HUES64 (cell line): ENCODE measurements at regions not wholly inside any gene's neighbourhood (a gene's known extent, or its start where the extent isn't known, plus 50 kb on each side); places are given as distances from the start of the nearest gene placed in this dataset.
A peak's percentile ranks its signal among the peaks of the same experiment; 100 is the strongest.

Experiments used
- H3K27ac ChIP-seq: 2 replicates; pipeline ENCODE4 v1.7.0; 2013; ENCODE audit warnings: low read depth, low read length, inconsistent platforms
- H3K27me3 ChIP-seq: 2 replicates; pipeline ENCODE4 v1.6.1; 2013; ENCODE audit warnings: mild to moderate bottlenecking, low read length; ENCODE audit not compliant: insufficient read depth
- H3K36me3 ChIP-seq: 2 replicates; pipeline ENCODE4 v1.6.1; 2013; ENCODE audit warnings: mild to moderate bottlenecking, low read length; ENCODE audit not compliant: insufficient read depth
- H3K4me1 ChIP-seq: 2 replicates; pipeline ENCODE4 v1.6.1; 2013; ENCODE audit warnings: mild to moderate bottlenecking, low read length, moderate library complexity; ENCODE audit not compliant: insufficient read depth
- H3K4me3 ChIP-seq: 2 replicates; pipeline ENCODE4 v1.5.1; 2013; ENCODE audit warnings: mild to moderate bottlenecking, low read length, moderate library complexity
- H3K9ac ChIP-seq: 2 replicates; pipeline ENCODE4 v1.6.1; 2013; ENCODE audit warnings: mild to moderate bottlenecking, low read depth, low read length
- H3K9me3 ChIP-seq: 2 replicates; pipeline ENCODE4 v1.6.1; 2013; ENCODE audit warnings: low read depth, low read length; ENCODE audit not compliant: insufficient read depth
- WGBS: fragments of 150-250, 120-280 bp; methylation state at CpG from one replicate; pipeline ENCODE4 v1.1.7; 2013; ENCODE audit warnings: missing lambda C conversion rate; 5-methylcytosine and 5-hydroxymethylcytosine counted together

DNA sequence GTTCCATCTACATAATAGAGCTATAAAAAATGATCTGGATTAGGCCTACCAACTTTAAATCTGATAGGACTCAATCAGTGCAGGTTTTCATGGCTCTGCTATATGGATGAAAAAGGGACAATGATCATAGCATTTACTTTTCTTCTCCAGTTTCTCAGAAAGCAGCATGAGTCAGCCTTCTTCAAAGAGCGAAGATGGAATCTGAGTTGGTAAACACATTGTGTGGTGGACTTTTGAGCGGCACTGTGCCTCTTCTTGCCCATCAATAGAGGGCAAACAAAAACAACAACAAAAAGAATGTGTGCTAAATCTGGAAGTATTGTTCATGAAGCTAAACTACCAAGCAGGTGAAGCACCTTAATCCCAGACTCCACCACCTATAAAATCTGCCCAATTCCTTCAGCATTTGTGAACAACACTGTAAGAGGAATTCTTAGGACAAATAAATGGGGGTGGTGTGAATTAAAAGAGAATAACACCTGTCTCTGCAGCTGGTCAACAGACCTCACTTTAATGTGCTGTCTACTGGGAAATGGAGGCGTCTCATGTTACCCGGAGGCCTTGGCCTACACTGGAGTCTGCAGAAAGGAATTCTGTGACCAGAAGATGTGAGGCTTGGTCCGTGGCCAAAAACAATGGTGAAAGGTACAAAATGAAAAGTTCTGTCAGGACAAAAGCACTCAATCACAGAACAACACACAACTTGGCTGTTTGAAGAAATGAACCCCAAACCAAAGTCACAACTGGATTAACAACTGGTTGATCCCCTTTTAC is 609.0 kb downstream of the IRS1 start:
- WGBS: 90% methylated on average over 5 of the region's 5 CpGs

DNA sequence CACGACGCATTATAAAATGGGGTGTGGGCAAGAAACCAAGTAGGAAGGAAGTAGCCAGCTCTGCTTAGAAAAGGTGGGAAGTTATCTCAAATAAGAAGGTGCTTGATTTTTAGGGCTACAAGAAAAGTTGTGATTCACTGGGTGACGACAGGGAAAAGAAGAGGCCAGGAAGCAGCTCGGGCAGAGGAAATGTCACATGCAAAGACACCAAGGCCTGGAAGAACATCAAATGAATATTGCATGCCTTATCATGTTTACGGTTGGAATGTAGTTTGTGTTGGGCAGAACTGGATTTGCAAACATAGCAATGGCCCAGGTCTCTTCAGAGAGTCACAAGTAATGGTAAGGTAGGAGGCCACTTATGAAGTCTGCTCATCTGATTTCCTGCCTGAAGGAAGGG is 610.6 kb downstream of the IRS1 start:
- H3K4me3 ChIP-seq: no peak overlapping the region
- H3K4me1 ChIP-seq: peaks cover 21% of the 10 kb centered on the region
- H3K27ac ChIP-seq: no peak overlapping the region
- no peaks in the 10 kb centered on the region for H3K27me3 ChIP-seq
- H3K36me3 ChIP-seq: no peaks in the 10 kb centered on the region
- H3K9me3 ChIP-seq: no peaks in the 10 kb centered on the region
- H3K9ac ChIP-seq: no peak overlapping the region
- 93% methylated on average over 5 of the region's 5 CpGs for WGBS

More for the DNA sequence above, 609.0 kb downstream of the IRS1 start:
- Histone ChIP-seq H3K27ac (no peak overlapping the region), H3K9ac (no peak overlapping the region), H3K36me3 (no peaks in the 10 kb centered on the region), H3K9me3 (no peaks in the 10 kb centered on the region), H3K27me3 (no peaks in the 10 kb centered on the region), H3K4me1 (peaks cover 6% of the 10 kb centered on the region), H3K4me3 (no peak overlapping the region)

DNA sequence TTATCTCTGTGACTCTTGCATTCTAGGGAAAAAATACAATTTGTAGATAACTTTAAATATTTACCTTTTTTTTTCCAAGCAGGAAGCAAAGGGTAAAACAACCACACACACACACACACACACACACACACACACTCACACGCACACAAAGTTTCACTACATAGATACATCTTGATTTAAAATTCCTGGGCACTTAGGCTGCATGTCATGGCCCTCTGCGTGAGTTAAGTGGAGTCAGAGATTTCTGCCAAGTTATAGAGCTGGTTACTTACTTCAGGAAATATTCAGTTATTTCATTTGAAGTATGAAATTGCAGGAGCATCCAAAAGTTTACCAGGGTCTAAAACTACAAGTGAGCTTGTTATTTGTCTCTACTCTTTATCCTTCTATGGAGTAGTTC is 612.0 kb downstream of the IRS1 start:
- WGBS: 87% methylated on average over 2 of the region's 2 CpGs
- peaks cover 21% of the 10 kb centered on the region for H3K4me1 ChIP-seq
- no peak overlapping the region for H3K9ac ChIP-seq
- no peaks in the 10 kb centered on the region for H3K36me3 ChIP-seq
- H3K4me3 ChIP-seq: no peak overlapping the region
- H3K9me3 ChIP-seq: no peaks in the 10 kb centered on the region
- no peak overlapping the region for H3K27ac ChIP-seq
- H3K27me3 ChIP-seq: no peaks in the 10 kb centered on the region

DNA sequence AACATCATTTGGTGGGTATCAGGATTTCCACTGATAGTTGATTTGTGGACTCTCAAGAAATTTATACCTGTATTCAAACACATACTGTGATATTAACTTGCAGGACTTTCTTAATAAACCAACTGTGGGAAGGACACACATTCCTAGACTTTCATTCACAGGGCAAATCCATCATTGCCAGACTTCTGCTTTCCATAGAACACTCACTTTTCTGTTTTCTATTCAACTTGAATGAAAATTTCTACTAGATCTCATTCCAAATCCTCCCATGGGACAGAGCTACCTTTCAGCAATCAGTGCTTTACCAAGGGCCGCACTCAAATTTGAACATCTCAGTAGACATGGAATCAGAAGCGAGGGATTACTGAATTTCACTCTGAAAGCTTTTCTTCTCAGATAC is 612.5 kb downstream of the IRS1 start:
- Histone ChIP-seq H3K27me3 (no peaks in the 10 kb centered on the region), H3K9ac (no peak overlapping the region), H3K4me1 (peaks cover 21% of the 10 kb centered on the region), H3K9me3 (no peaks in the 10 kb centered on the region), H3K27ac (no peak overlapping the region), H3K36me3 (no peaks in the 10 kb centered on the region), H3K4me3 (no peak overlapping the region)
- 99% methylated on average over 2 of the region's 2 CpGs for WGBS

DNA sequence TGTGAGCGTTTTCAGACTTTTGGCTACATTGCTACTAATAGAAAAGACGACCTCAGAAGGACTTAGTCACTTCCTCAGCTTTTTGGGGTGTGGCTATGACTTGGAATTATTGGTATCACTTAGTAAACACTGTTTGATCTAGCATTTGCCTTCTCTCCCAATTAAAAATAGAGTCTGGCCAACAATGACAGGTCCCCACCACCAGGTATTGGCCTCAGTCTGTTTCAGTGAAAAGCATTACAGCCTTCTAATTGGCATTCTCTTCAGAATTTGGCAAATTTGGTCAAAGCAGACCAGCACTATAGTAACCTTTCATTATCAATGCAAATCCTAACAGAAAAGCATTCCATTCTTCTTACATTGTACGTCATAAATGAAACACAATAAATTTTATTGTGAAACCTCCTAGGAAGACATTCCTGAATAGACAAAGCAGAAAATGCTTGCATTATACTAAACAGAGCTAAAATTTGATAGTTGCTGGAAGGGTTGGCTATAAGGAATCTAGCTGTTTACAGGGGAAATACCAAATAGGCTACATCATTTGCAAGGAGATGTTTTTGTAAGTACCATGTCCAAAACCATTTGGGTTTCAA is 613.9 kb downstream of the IRS1 start:
- 80% methylated on average over 3 of the region's 3 CpGs for WGBS
- peaks cover 21% of the 10 kb centered on the region for H3K4me1 ChIP-seq
- peak overlapping the region; percentile 49 for H3K27ac ChIP-seq
- no peak overlapping the region for H3K9ac ChIP-seq
- no peaks in the 10 kb centered on the region for H3K36me3 ChIP-seq
- H3K27me3 ChIP-seq: no peaks in the 10 kb centered on the region
- H3K4me3 ChIP-seq: no peak overlapping the region
- H3K9me3 ChIP-seq: no peaks in the 10 kb centered on the region

DNA sequence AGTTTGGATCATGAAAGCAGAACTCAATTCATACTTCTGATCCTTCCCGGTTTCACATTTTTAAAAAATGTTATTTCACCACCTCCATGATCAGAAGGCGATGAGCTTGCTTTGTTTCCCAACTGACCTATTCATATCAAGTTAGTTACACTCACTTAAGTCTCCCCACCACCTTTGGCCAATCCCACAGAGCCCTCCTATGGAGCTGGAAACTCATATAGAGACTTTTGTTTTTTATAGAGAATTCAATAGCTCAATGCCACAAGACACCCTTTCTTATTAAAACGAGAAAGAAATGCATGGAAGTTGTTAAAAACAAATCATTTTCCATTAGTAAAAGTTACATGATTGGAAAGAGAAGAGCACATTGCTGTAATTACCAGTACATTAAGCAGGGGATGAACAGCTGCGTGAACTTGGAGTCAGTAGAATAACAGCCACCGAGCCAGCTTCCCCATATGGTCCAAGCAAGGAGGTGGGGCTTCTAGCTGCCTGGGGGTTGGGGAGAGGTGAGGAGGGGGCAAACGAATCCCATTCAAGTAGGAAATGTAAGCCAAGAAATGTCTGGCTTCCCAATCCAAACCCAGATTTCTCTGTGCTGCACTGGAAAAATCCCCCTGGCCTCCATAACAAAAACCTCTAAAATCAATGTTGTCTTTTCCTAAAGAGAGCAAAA is 614.5 kb downstream of the IRS1 start:
- WGBS: 86% methylated on average over 5 of the region's 6 CpGs
- Histone ChIP-seq H3K4me3 (no peak overlapping the region), H3K27me3 (no peaks in the 10 kb centered on the region), H3K9me3 (no peaks in the 10 kb centered on the region), H3K9ac (no peak overlapping the region), H3K27ac (peak overlapping the region; percentile 49), H3K4me1 (peaks cover 21% of the 10 kb centered on the region), H3K36me3 (no peaks in the 10 kb centered on the region)

DNA sequence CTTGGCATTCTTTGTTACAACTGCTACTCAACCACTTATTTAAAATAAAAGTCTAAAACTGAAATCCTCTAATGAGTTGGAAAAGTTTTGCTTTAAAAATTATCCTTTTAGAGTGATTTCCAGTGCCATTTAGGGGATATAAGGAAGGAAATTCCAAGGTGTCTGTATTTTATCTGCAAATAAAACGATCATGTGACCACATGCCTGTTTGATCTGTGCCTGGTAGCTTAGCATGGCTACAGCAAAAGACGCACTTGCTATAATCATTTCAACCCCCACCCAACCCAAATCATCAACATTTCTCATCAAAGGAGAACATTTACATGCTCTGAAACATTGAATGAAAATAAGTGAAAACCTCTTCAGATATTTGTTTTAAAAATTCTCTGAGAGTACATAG is 615.1 kb downstream of the IRS1 start:
- Histone ChIP-seq H3K9me3 (no peaks in the 10 kb centered on the region), H3K27me3 (no peaks in the 10 kb centered on the region), H3K36me3 (no peaks in the 10 kb centered on the region), H3K4me1 (peaks cover 21% of the 10 kb centered on the region), H3K27ac (no peak overlapping the region), H3K9ac (no peak overlapping the region), H3K4me3 (no peak overlapping the region)
- 96% methylated on average over 2 of the region's 2 CpGs for WGBS

DNA sequence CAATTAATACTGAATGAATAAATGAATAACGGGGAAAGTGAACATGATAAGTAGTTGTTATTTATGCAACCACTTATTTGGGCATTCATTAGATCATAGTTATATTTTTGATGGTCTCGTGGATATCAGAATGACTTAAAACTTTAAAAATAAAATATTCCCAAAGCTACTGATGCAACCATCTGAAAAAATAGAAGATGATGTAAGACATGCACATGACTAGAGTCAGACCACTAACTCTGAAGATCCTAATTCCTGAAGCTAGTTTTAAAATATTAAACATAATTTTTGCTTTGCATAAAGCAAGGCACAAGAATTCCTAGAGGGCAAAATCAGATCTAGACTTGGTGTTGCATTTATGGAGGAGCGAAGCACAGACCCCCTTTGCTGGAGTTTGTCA is 616.1 kb downstream of the IRS1 start:
- WGBS: 94% methylated on average over 2 of the region's 3 CpGs
- H3K9ac ChIP-seq: no peak overlapping the region
- no peak overlapping the region for H3K27ac ChIP-seq
- no peaks in the 10 kb centered on the region for H3K27me3 ChIP-seq
- H3K36me3 ChIP-seq: no peaks in the 10 kb centered on the region
- no peak overlapping the region for H3K4me3 ChIP-seq
- peaks cover 21% of the 10 kb centered on the region for H3K4me1 ChIP-seq
- H3K9me3 ChIP-seq: no peaks in the 10 kb centered on the region

DNA sequence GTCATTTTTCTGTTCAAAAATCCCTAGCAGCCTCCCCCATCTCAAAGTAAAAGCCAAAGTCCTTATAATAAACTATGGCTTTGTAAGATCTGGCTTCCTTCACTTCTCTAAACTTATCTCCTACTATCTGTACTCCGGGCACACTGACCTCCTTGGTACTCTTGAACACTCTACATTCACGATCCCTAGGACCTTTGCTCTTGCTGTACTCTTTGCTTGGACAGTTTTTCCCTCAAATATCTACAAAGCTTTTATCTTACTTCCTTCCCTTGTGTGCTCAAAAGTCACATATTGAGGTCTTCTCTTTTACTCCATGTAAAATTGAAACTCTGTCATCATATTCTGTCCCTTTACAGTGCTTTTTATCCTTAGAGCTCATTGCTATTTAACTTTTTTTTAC is 616.6 kb downstream of the IRS1 start:
- Histone ChIP-seq H3K9me3 (no peaks in the 10 kb centered on the region), H3K4me3 (no peak overlapping the region), H3K27me3 (no peaks in the 10 kb centered on the region), H3K9ac (no peak overlapping the region), H3K36me3 (no peaks in the 10 kb centered on the region), H3K4me1 (peaks cover 21% of the 10 kb centered on the region), H3K27ac (no peak overlapping the region)
- WGBS: 95% methylated on average over 2 of the region's 2 CpGs

DNA sequence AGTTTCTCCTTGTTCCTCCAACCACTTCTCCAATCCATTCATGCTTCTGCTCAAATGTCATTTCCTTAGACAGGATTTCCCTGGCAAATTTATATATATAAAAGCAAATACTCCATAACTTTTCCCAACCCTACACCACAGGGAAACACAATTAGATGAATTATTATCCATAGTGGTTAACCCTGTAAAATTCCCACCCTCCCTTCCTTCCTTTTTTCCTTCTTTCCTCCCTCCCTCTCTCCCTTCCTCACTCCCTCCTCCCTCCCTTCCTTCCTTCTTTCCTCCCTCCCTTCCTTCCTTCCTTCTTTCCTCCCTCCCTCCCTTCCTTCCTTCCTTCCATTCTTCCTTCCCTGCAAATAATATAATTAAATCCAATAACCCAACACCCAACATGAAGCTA is 617.7 kb downstream of the IRS1 start:
- no peaks in the 10 kb centered on the region for H3K36me3 ChIP-seq
- H3K9ac ChIP-seq: no peak overlapping the region
- no peaks in the 10 kb centered on the region for H3K27me3 ChIP-seq
- H3K4me1 ChIP-seq: peaks cover 21% of the 10 kb centered on the region
- H3K4me3 ChIP-seq: no peak overlapping the region
- no peak overlapping the region for H3K27ac ChIP-seq
- no peaks in the 10 kb centered on the region for H3K9me3 ChIP-seq

DNA sequence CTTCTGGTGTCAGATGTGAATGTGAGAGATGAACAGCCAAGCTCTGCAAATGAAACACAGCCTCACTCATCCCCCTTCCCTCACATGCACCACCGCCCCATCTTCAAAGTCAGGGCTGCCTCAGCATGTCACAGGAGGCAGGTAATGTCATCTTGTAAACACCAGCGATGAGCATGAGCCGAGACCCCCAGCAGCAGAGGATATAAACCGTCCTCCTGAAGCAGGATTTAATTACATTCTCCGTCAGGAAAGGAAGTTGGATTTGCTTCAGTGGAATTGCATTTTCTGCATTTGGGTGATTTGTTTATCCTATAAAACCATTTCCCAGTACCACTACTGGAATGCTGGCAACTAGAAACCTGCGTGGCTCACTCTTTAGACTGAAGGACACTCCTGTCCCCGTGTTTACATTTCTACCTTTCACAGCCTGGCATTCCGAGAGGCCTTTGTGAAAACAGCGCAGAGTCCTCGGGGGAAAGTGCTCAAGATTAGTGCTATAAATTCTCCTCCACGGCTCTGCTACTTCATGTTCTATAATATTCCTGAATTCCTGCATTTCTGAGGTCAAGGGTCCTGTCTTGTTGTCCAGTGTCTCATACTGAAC is 619.2 kb downstream of the IRS1 start:
- Histone ChIP-seq H3K9ac (no peak overlapping the region), H3K27ac (no peak overlapping the region), H3K27me3 (no peaks in the 10 kb centered on the region), H3K9me3 (no peaks in the 10 kb centered on the region), H3K4me1 (peaks cover 12% of the 10 kb centered on the region), H3K36me3 (no peaks in the 10 kb centered on the region), H3K4me3 (no peak overlapping the region)
- WGBS: 92% methylated on average over 11 of the region's 11 CpGs
